ENCODE measurements at regions not wholly inside any gene's neighbourhood (a gene's known extent, or its start where the extent isn't known, plus 50 kb on each side); places are given as distances from the start of the nearest gene placed in this dataset.

DNA sequence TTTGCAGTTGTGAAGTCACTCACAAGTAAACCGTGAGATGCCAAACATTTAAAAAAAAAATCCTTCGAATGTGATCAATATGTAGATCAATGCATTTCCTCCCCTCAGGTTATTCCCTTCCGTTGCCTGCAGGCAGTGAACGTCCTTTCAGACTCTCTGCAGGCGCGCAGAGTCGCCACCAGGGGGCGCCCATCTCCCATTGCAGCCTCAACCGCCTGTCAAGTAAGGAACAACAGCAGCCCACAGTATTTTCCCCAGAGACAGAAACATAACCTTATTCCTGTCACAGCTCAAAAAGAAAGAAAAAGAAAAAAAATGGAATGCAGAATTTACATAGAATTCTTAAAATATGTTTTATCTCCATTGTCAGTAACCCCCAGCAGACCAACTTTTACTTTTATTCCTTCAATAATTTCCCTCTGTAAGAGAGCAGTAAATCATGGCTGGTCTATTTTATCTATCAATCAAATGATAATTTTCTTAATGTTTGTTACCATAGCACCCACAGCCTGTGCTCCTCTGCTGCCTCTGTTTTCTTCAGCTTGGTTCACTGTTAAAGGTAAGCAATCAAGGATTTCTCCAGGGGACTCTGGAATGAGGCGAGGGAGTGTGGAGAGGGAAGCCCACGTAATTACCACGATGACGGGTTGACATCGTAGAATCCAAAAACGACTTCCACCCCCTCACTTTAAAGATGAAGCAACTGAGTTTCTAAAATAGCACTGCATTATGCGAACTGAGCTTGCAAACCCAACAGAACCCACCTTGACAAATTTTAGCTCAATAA is 637.6 kb upstream of the ARGLU1 start:
- TF ChIP-seq POLR2AphosphoS5 (IDR thresholded peaks at IDR 0.05; ENCODE audit: low read depth, low read length), result no peak
- TF ChIP-seq EZH2 (IDR thresholded peaks at IDR 0.05), result no peak
